HepG2 (cell line): ENCODE measurements at regions not wholly inside any gene's neighbourhood (a gene's known extent, or its start where the extent isn't known, plus 50 kb on each side); places are given as distances from the start of the nearest gene placed in this dataset.
A peak's percentile ranks its signal among the peaks of the same experiment; 100 is the strongest.

Source experiments
- ATAC-seq: fragments of 200-7000 bp; cut with Tn5 transposase; 3 replicates; pipeline ENCODE4 v1.9.1; 2020; ENCODE audit warnings: mild to moderate bottlenecking, moderate library complexity
- BruUV-seq: library from RNA; stranded (reverse); fragments of 400-500 nt; replicated peaks from 2 replicates; lab custom pipeline; 2021; lab: Mats Ljungman, UMichigan
- CTCF ChIA-PET: fragments of 300-600 bp; formaldehyde crosslinking; extraction: SDS; loops from one replicate; lab custom pipeline; 2021; ENCODE audit warnings: low total read pairs, inconsistent platforms, low intra/inter-chr PET ratio; lab: Yijun Ruan, JAX
- POLR2A ChIA-PET: fragments of 350-600 bp; sonication (Branson Sonifier 250); formaldehyde crosslinking; loops from one replicate; lab custom pipeline; 2020; ENCODE audit warnings: antibody characterized with exemption, inconsistent platforms; lab: Yijun Ruan, JAX
- DNase-seq: peaks from one replicate; pipeline ENCODE4 v3.0.0-alpha.2; 2015; ENCODE audit warnings: low spot score
- FAIRE-seq: peaks from 3 replicates; lab custom pipeline; 2011; peaks lifted over from hg19 to GRCh38; lab: Jason Lieb, UNC
- H2AFZ ChIP-seq: one replicate; pipeline ENCODE4 v1.6.1; 2011; ENCODE audit warnings: low read length, inconsistent platforms
- H3K27ac ChIP-seq: fragments of 300-600 bp; 3 replicates; pipeline ENCODE4 v1.8.0; 2011; ENCODE audit warnings: mixed run types, mild to moderate bottlenecking, mixed read lengths, low read length, inconsistent platforms; ENCODE audit not compliant: insufficient read depth; ENCODE audit errors: extremely low read length
- H3K27me3 ChIP-seq, 2 experiments: fragments of 200-600 bp in 1 of 2; 2 replicates in 1 of 2; 3 replicates in 1 of 2; pipeline versions ENCODE4 v1.6.0 to v1.8.0; 2011; ENCODE audit warnings: low read length in 2 of 2, mild to moderate bottlenecking in 2 of 2, moderate library complexity in 2 of 2, inconsistent platforms in 1 of 2; ENCODE audit not compliant: insufficient read depth in 2 of 2, control insufficient read depth in 1 of 2
- H3K36me3 ChIP-seq, 2 experiments: fragments of 200-600 bp in 1 of 2; replicated peaks in 1 of 2; 2 replicates in 1 of 2; 3 replicates in 1 of 2; pipeline versions ENCODE4 v1.5.1 to v1.8.0; 2011; ENCODE audit warnings: low read length in 2 of 2, inconsistent platforms in 1 of 2; ENCODE audit not compliant: insufficient read depth in 2 of 2, control insufficient read depth in 1 of 2
- H3K4me1 ChIP-seq: 2 replicates; pipeline ENCODE4 v1.5.1; 2012; ENCODE audit warnings: low read length, inconsistent platforms; ENCODE audit not compliant: insufficient read depth
- H3K4me2 ChIP-seq: 2 replicates; pipeline ENCODE4 v1.6.0; 2011; ENCODE audit warnings: low read depth, low read length, inconsistent platforms
- H3K4me3 ChIP-seq, 3 experiments: fragments of 200-600 bp in 1 of 3; sonication (generic), shearing (Covaris generic) in 1 of 3; replicated peaks in 1 of 3; 2 replicates each; pipeline ENCODE4 v1.5.1; 2011 to 2016; ENCODE audit warnings: low read length in 3 of 3, inconsistent platforms in 2 of 3, low read depth in 2 of 3, mild to moderate bottlenecking in 2 of 3, control low read depth in 1 of 3, mixed read lengths in 1 of 3; ENCODE audit not compliant: insufficient read depth in 1 of 3
- H3K79me2 ChIP-seq: one replicate; pipeline ENCODE4 v1.6.1; 2011; ENCODE audit warnings: low read length, inconsistent platforms; ENCODE audit not compliant: insufficient read depth
- H3K9ac ChIP-seq: 2 replicates; pipeline ENCODE4 v1.6.0; 2011; ENCODE audit warnings: mild to moderate bottlenecking, low read depth, low read length, inconsistent platforms; ENCODE audit not compliant: insufficient read depth
- H3K9me3 ChIP-seq: 2 replicates; pipeline ENCODE4 v1.5.1; 2012; ENCODE audit warnings: mild to moderate bottlenecking, low read length
- H4K20me1 ChIP-seq: 2 replicates; pipeline ENCODE4 v1.6.0; 2011; ENCODE audit warnings: inconsistent platforms, mild to moderate bottlenecking, low read length, moderate library complexity; ENCODE audit not compliant: insufficient read depth
- MYC ChIP-seq: sonication (generic); formaldehyde crosslinking; IDR thresholded peaks from 2 replicates; pipeline ENCODE4 v1.9.0; 2021; ENCODE audit warnings: missing genetic modification reagents, borderline replicate concordance
- ZNF180 ChIP-seq: sonication (generic); formaldehyde crosslinking; IDR thresholded peaks from 2 replicates; pipeline ENCODE4 v1.4.0; 2020; ENCODE audit warnings: low read depth, missing genetic modification reagents, borderline replicate concordance
- ZNF629 ChIP-seq: sonication (generic); formaldehyde crosslinking; conservative IDR thresholded peaks from 2 replicates; pipeline ENCODE4 v1.5.0; 2020; ENCODE audit warnings: missing genetic modification reagents
- ZNF775 ChIP-seq: sonication (generic); formaldehyde crosslinking; IDR thresholded peaks from 2 replicates; pipeline ENCODE4 v1.4.0; 2020; ENCODE audit warnings: missing genetic modification reagents, mild to moderate bottlenecking, moderate library complexity, borderline replicate concordance
- ZNF777 ChIP-seq: sonication (generic); formaldehyde crosslinking; IDR thresholded peaks from 2 replicates; pipeline ENCODE4 v1.4.0; 2020; ENCODE audit warnings: missing genetic modification reagents
- ZNF878 ChIP-seq: sonication (generic); formaldehyde crosslinking; IDR thresholded peaks from 2 replicates; pipeline ENCODE4 v1.8.1; 2023; ENCODE audit warnings: mild to moderate bottlenecking, missing genetic modification reagents, moderate library complexity
- WGBS: methylation state at CpG from one replicate; pipeline ENCODE4 v1.1.6; 2017; ENCODE audit warnings: low lambda C conversion rate; 5-methylcytosine and 5-hydroxymethylcytosine counted together
- in situ Hi-C: cut with HindIII; loops from 2 replicates; pipeline ENCODE4 v1.10.0; 2017; ENCODE audit warnings: low pct_unique_long_range_greater_than_20kb; ENCODE audit not compliant: extremely low pct_ligation_motif_present
- intact Hi-C: fragments of 100-400 bp; cut with micrococcal nuclease; formaldehyde crosslinking; loops from one replicate; pipeline ENCODE4 v1.10.0; 2022; ENCODE audit not compliant: unreplicated experiment
- TF ChIP-seq, protein P1 (sequence below): IDR thresholded peaks from 2 replicates; pipeline ENCODE4 v1.6.1; 2016
- TF ChIP-seq, protein P2 (sequence below): IDR thresholded peaks from 2 replicates; pipeline ENCODE4 v1.6.1; 2016; ENCODE audit warnings: control low read depth
- TF ChIP-seq, protein P3 (sequence below): sonication (generic); formaldehyde crosslinking; IDR thresholded peaks from 2 replicates; pipeline ENCODE4 v1.5.0; 2020; ENCODE audit warnings: mild to moderate bottlenecking, missing genetic modification reagents

DNA sequence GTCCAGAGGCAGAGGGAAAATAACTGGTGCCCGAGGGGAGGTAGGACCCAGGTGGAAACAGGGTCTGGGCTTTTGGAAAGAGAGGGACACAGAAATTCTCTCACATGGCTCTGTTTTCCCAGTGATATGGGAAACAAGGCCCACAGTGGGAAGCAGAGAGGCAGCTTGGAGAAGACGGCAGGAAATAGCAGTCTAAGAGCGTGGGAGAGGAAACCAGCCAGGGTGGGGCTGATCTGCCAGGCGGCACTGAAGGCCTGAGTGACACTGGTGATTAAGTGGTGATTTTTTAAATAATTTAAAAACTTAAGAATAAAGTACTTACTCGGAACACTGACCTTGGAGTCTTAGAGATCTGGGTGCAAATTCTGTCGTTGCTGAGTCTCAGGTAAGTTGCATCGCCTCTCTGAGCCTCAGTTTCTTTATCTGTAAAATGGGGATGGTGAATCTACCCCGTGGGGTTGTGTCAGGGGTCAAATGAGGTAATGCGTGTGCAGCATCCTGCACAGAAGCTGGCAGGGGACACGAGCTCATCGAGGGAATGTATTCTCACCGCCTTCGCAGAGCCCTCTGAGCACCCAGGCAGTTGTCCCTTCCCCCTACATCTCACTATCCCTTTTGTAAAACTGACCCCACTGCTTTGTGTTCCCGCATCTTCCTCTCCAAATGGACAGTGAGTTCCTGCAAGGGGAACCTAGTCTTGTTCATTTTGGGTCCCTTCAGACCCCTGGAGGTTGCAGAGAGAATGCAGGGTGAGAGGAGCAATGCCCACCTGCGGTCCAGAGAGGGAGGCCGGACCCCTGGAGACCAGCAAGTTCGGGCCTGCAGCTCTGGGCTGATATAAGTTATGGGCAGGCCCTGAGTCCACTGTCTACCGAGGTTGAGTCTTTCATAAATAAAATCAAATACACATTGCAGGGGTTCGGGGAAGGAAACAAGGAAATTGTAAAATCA, 228.6 kb upstream of the PMEPA1 start:
- Histone ChIP-seq H3K27ac (no peak overlapping the region), H2AFZ (no peak overlapping the region), H3K36me3 (no peaks in the 10 kb centered on the region), H3K4me3 (no peak overlapping the region), H3K9ac (no peak overlapping the region), H4K20me1 (no peaks in the 10 kb centered on the region), H3K79me2 (no peaks in the 10 kb centered on the region), H3K9me3 (no peaks in the 10 kb centered on the region), H3K27me3 (peaks cover 0 to 45% of the 10 kb centered on the region in 2 experiments; a peak in 3 of 5 replicates), H3K4me2 (no peak overlapping the region), H3K4me1 (no peaks in the 10 kb centered on the region)
- no TSS peak for BruUV-seq
- TF ChIP-seq, protein P1, sequence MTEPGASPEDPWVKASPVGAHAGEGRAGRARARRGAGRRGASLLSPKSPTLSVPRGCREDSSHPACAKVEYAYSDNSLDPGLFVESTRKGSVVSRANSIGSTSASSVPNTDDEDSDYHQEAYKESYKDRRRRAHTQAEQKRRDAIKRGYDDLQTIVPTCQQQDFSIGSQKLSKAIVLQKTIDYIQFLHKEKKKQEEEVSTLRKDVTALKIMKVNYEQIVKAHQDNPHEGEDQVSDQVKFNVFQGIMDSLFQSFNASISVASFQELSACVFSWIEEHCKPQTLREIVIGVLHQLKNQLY (CRISPR knock-in tag): no peak
- peak; percentile 42; the same call in 1 of the 2 replicates for TF ChIP-seq ZNF629 (CRISPR knock-in tag)
- intact Hi-C loops: no loop called here
- 14% methylated on average over 19 of the region's 19 CpGs for WGBS
- ATAC-seq (peak; percentile 58), DNase-seq (no peak), FAIRE-seq (no peak)
- POLR2A ChIA-PET: no interaction called here
- CTCF ChIA-PET: no interaction called here
- in situ Hi-C loops: no loop called here

DNA sequence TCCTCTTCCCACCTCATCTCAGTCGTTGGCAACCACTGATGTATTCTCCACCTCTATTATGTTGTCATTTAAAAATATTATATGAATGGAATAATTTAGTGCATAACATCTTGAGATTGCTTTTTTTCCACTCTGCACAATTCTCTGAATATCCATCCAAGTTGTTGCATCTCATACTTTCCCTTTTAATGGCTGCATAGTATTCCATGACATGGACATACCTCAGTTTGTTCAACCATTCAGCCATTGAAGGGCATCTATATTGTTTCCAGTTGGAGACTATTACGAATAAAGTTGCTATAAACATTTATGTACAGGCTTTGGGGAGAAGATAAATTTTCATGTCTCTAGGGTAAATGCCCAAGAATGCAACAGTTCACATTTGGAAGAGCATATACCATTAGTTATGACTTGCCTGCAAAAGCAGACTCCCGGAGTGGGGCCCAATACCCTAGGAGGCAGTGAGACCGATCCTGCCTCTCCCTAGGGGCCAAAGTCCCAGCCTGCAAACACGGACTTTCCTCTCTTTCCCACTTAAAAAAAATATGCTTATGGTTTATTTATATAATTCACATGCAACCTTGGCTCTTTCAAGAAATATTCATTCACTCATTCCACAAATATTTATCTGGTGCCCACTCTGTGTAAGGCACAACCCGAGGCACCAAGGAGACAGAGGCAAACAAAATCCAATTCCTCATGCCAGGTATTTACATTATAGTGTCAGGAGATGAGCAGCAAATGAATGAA, 227.0 kb upstream of the PMEPA1 start:
- Histone ChIP-seq H3K79me2 (no peaks in the 10 kb centered on the region), H3K9ac (no peak overlapping the region), H3K9me3 (no peaks in the 10 kb centered on the region), H3K4me2 (no peak overlapping the region), H3K4me1 (no peaks in the 10 kb centered on the region), H4K20me1 (no peaks in the 10 kb centered on the region), H3K27me3 (peaks cover 0 to 41% of the 10 kb centered on the region in 2 experiments; a peak in 2 of 5 replicates), H3K36me3 (no peaks in the 10 kb centered on the region), H2AFZ (no peak overlapping the region), H3K4me3 (no peak overlapping the region), H3K27ac (no peak overlapping the region)
- WGBS: 3% methylated on average over 6 of the region's 6 CpGs
- BruUV-seq: no TSS peak
- intact Hi-C loops (no loop called here), in situ Hi-C loops (no loop called here)
- CTCF ChIA-PET: no interaction called here
- TF ChIP-seq, protein P2, sequence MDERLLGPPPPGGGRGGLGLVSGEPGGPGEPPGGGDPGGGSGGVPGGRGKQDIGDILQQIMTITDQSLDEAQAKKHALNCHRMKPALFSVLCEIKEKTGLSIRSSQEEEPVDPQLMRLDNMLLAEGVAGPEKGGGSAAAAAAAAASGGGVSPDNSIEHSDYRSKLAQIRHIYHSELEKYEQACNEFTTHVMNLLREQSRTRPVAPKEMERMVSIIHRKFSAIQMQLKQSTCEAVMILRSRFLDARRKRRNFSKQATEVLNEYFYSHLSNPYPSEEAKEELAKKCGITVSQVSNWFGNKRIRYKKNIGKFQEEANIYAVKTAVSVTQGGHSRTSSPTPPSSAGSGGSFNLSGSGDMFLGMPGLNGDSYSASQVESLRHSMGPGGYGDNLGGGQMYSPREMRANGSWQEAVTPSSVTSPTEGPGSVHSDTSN (CRISPR knock-in tag): no peak
- TF ChIP-seq ZNF180 (CRISPR knock-in tag) (no peak), ZNF777 (no peak), ZNF878 (no peak), ZNF775 (CRISPR knock-in tag) (no peak), MYC (CRISPR knock-in tag) (no peak)
- TF ChIP-seq, protein P3, sequence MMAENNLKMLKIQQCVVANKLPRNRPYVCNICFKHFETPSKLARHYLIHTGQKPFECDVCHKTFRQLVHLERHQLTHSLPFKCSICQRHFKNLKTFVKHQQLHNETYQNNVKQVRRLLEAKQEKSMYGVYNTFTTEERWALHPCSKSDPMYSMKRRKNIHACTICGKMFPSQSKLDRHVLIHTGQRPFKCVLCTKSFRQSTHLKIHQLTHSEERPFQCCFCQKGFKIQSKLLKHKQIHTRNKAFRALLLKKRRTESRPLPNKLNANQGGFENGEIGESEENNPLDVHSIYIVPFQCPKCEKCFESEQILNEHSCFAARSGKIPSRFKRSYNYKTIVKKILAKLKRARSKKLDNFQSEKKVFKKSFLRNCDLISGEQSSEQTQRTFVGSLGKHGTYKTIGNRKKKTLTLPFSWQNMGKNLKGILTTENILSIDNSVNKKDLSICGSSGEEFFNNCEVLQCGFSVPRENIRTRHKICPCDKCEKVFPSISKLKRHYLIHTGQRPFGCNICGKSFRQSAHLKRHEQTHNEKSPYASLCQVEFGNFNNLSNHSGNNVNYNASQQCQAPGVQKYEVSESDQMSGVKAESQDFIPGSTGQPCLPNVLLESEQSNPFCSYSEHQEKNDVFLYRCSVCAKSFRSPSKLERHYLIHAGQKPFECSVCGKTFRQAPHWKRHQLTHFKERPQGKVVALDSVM: no peak
- FAIRE-seq (no peak), ATAC-seq (no peak), DNase-seq (no peak)
- POLR2A ChIA-PET: no interaction called here
